GM13976 (cell line): ENCODE measurements at regions not wholly inside any gene's neighbourhood (a gene's known extent, or its start where the extent isn't known, plus 50 kb on each side); places are given as distances from the start of the nearest gene placed in this dataset.

Experiments
- DNase-seq: peaks from one replicate; pipeline ENCODE4 v3.0.0; 2012; ENCODE audit warnings: low spot score
- CTCF ChIP-seq: IDR thresholded peaks from 2 replicates; pipeline ENCODE4 v1.5.1; 2012; ENCODE audit warnings: borderline replicate concordance, mild to moderate bottlenecking; ENCODE audit not compliant: insufficient read depth; ENCODE audit errors: extremely low read depth, missing control alignments, control extremely low read depth
- in situ Hi-C: fragments of 300-500 bp; cut with MboI; formaldehyde crosslinking; loops from one replicate; pipeline ENCODE4 v1.12.0; 2022; ENCODE audit warnings: low sequenced_read_pairs, mixed read lengths, inconsistent platforms; ENCODE audit not compliant: unreplicated experiment

GRCh38 chr2:36245651-36246050 is 109.9 kb upstream of the CRIM1 start:
- DNase-seq = no peak
- in situ Hi-C loops = no loop called here
- no peak for TF ChIP-seq CTCF

- DNase-seq = no peak
- no peak for TF ChIP-seq CTCF
- in situ Hi-C loops = no loop called here
Observed at GRCh38 chr2:36238106-36238505, 117.5 kb upstream of the CRIM1 start.

GRCh38 chr2:36235882-36236281 is 119.7 kb upstream of the CRIM1 start:
- in situ Hi-C loops = no loop called here
- DNase-seq = no peak
- no peak for TF ChIP-seq CTCF

- TF ChIP-seq CTCF = no peak
- in situ Hi-C loops = no loop called here
- no peak for DNase-seq
Observed at GRCh38 chr2:36235426-36235825, 120.2 kb upstream of the CRIM1 start.

GRCh38 chr2:36223259-36223658 is 132.3 kb upstream of the CRIM1 start:
- no peak for TF ChIP-seq CTCF
- in situ Hi-C loops = no loop called here
- DNase-seq = no peak

- in situ Hi-C loops = no loop called here
- no peak for TF ChIP-seq CTCF
- DNase-seq = no peak
Observed at GRCh38 chr2:36222485-36222884, 133.1 kb upstream of the CRIM1 start.

GRCh38 chr2:36214691-36215090 is 140.9 kb upstream of the CRIM1 start:
- no peak for TF ChIP-seq CTCF
- DNase-seq = no peak
- in situ Hi-C loops = no loop called here
